Natural killer cell (primary cell): ENCODE measurements at regions not wholly inside any gene's neighbourhood (a gene's known extent, or its start where the extent isn't known, plus 50 kb on each side); places are given as distances from the start of the nearest gene placed in this dataset.

Experiments used
- ATAC-seq, 3 donors: fragments of 150-1000 bp in 2 of 3; fragments of 200-7000 bp in 1 of 3; cut with Tn5 transposase; 1 replicate in 1 of 3; 2 replicates in 2 of 3; pipeline ENCODE4 v1.10.0; 2021; ENCODE audit warnings: mild to moderate bottlenecking in 2 of 3, moderate library complexity in 2 of 3
- DNase-seq, 2 donors: peaks; one replicate each; pipeline versions ENCODE4 v3.0.0 to v3.0.0-alpha.2; 2013 to 2021; ENCODE audit warnings: mixed read lengths in 1 of 2
- H3K27ac ChIP-seq: one replicate; pipeline ENCODE4 v1.5.1; 2013; ENCODE audit warnings: mild to moderate bottlenecking, low read length
- H3K27me3 ChIP-seq: one replicate; pipeline ENCODE4 v1.6.1; 2013; ENCODE audit warnings: low read length; ENCODE audit not compliant: control insufficient read depth, insufficient read depth
- H3K36me3 ChIP-seq: one replicate; pipeline ENCODE4 v1.6.1; 2013; ENCODE audit warnings: low read length; ENCODE audit not compliant: control insufficient read depth, insufficient read depth
- H3K4me1 ChIP-seq: one replicate; pipeline ENCODE4 v1.6.1; 2013; ENCODE audit warnings: low read length; ENCODE audit not compliant: control insufficient read depth, insufficient read depth
- H3K4me3 ChIP-seq: one replicate; pipeline ENCODE4 v1.5.1; 2013; ENCODE audit warnings: low read length
- H3K9me3 ChIP-seq: one replicate; pipeline ENCODE4 v1.6.1; 2013; ENCODE audit warnings: low read length; ENCODE audit not compliant: control insufficient read depth, insufficient read depth
- H3K27ac Mint-ChIP-seq, 2 donors: one replicate each; pipeline ENCODE4 v1.8.0; 2022; ENCODE audit warnings: mild to moderate bottlenecking in 2 of 2, mixed read lengths in 2 of 2, moderate library complexity in 1 of 2
- H3K27me3 Mint-ChIP-seq, 2 donors: one replicate each; pipeline ENCODE4 v1.8.0; 2022; ENCODE audit warnings: low read depth in 2 of 2, mixed read lengths in 2 of 2
- H3K36me3 Mint-ChIP-seq: one replicate; pipeline ENCODE4 v1.8.0; 2022; ENCODE audit warnings: mixed read lengths
- H3K4me1 Mint-ChIP-seq, 2 donors: one replicate each; pipeline ENCODE4 v1.8.0; 2022; ENCODE audit warnings: mixed read lengths in 2 of 2
- H3K4me3 Mint-ChIP-seq: one replicate; pipeline ENCODE4 v1.8.0; 2022; ENCODE audit warnings: mild to moderate bottlenecking, moderate library complexity, mixed read lengths
- H3K9me3 Mint-ChIP-seq, 2 donors: one replicate each; pipeline ENCODE4 v1.8.0; 2022; ENCODE audit warnings: mixed read lengths in 2 of 2
- CTCF ChIP-seq: fragments of 200-600 bp; IDR thresholded peaks from one replicate; pipeline ENCODE4 v1.8.0; 2022; ENCODE audit warnings: antibody characterized with exemption
- WGBS: methylation state at CpG from one replicate; pipeline ENCODE4 v1.1.7; 2013; ENCODE audit warnings: missing lambda C conversion rate; ENCODE audit not compliant: insufficient coverage; 5-methylcytosine and 5-hydroxymethylcytosine counted together
- intact Hi-C: fragments of 100-400 bp; cut with micrococcal nuclease; formaldehyde crosslinking; loops from one replicate; pipeline ENCODE4 v1.14.2; 2022

GRCh38 chr10:55786461-55787050, 574.5 kb downstream of the ZWINT start:
- ATAC-seq: no peak
- H3K36me3 Mint-ChIP-seq: no peaks in the 10 kb centered on the region
- Histone ChIP-seq H3K27me3 (no peaks in the 10 kb centered on the region), H3K4me3 (no peak overlapping the region), H3K9me3 (no peaks in the 10 kb centered on the region), H3K36me3 (no peaks in the 10 kb centered on the region), H3K4me1 (no peaks in the 10 kb centered on the region), H3K27ac (no peak overlapping the region)
- H3K4me3 Mint-ChIP-seq: no peak overlapping the region
- no peak for DNase-seq
- H3K4me1 Mint-ChIP-seq: no peaks in the 10 kb centered on the region
- H3K27ac Mint-ChIP-seq: no peak overlapping the region
- no peaks in the 10 kb centered on the region for H3K27me3 Mint-ChIP-seq
- TF ChIP-seq CTCF: no peak
- peaks cover 7 to 18% of the 10 kb centered on the region in 2 donors for H3K9me3 Mint-ChIP-seq
- intact Hi-C loops: no loop called here
- 95% methylated on average over 3 of the region's 3 CpGs for WGBS

GRCh38 chr10:55782181-55782580, 578.9 kb downstream of the ZWINT start:
- no peaks in the 10 kb centered on the region for H3K27me3 Mint-ChIP-seq
- no peak for DNase-seq
- H3K36me3 Mint-ChIP-seq: peaks cover 10% of the 10 kb centered on the region
- H3K4me1 Mint-ChIP-seq: no peaks in the 10 kb centered on the region
- intact Hi-C loops: no loop called here
- no peak for ATAC-seq
- H3K4me1 ChIP-seq: no peaks in the 10 kb centered on the region
- H3K36me3 ChIP-seq: no peaks in the 10 kb centered on the region
- WGBS: no CpG with 5 or more reads among the region's 4 CpGs
- no peaks in the 10 kb centered on the region for H3K9me3 ChIP-seq
- H3K27me3 ChIP-seq: no peaks in the 10 kb centered on the region
- no peak overlapping the region for H3K27ac ChIP-seq
- no peak for TF ChIP-seq CTCF
- peaks cover 9 to 10% of the 10 kb centered on the region in 2 donors for H3K9me3 Mint-ChIP-seq
- H3K4me3 ChIP-seq: no peak overlapping the region
- H3K4me3 Mint-ChIP-seq: no peak overlapping the region
- H3K27ac Mint-ChIP-seq: no peak overlapping the region

- H3K27ac Mint-ChIP-seq: no peak overlapping the region
- no peaks in the 10 kb centered on the region for H3K36me3 ChIP-seq
- peaks cover 3% of the 10 kb centered on the region in 2 donors for H3K9me3 Mint-ChIP-seq
- no peak overlapping the region for H3K27ac ChIP-seq
- H3K4me1 ChIP-seq: no peaks in the 10 kb centered on the region
- H3K27me3 ChIP-seq: no peaks in the 10 kb centered on the region
- no peak for TF ChIP-seq CTCF
- ATAC-seq: no peak
- no peak overlapping the region for H3K4me3 Mint-ChIP-seq
- H3K4me1 Mint-ChIP-seq: no peaks in the 10 kb centered on the region
- no peaks in the 10 kb centered on the region for H3K36me3 Mint-ChIP-seq
- H3K4me3 ChIP-seq: no peak overlapping the region
- H3K27me3 Mint-ChIP-seq: no peaks in the 10 kb centered on the region
- no CpG with 5 or more reads among the region's 1 CpG for WGBS
- no peaks in the 10 kb centered on the region for H3K9me3 ChIP-seq
- DNase-seq: no peak
- intact Hi-C loops: no loop called here
Measured at GRCh38 chr10:55766212-55766611, 594.8 kb downstream of the ZWINT start.

GRCh38 chr10:55750458-55750857, 610.6 kb downstream of the ZWINT start:
- no peak for ATAC-seq
- no CpG with 5 or more reads among the region's 2 CpGs for WGBS
- no peak overlapping the region for H3K4me3 ChIP-seq
- intact Hi-C loops: no loop called here
- Mint-ChIP-seq H3K4me1 (no peaks in the 10 kb centered on the region), H3K27ac (no peak overlapping the region), H3K9me3 (peaks cover 8 to 13% of the 10 kb centered on the region in 2 donors), H3K27me3 (no peaks in the 10 kb centered on the region), H3K36me3 (no peaks in the 10 kb centered on the region), H3K4me3 (no peak overlapping the region)
- H3K27me3 ChIP-seq: no peaks in the 10 kb centered on the region
- H3K27ac ChIP-seq: no peak overlapping the region
- TF ChIP-seq CTCF: no peak
- peaks cover 5% of the 10 kb centered on the region for H3K9me3 ChIP-seq
- DNase-seq: no peak
- no peaks in the 10 kb centered on the region for H3K36me3 ChIP-seq
- no peaks in the 10 kb centered on the region for H3K4me1 ChIP-seq
